Fibroblast of the aortic adventitia (primary cell): ENCODE measurements at regions not wholly inside any gene's neighbourhood (a gene's known extent, or its start where the extent isn't known, plus 50 kb on each side); places are given as distances from the start of the nearest gene placed in this dataset.

Experiments
- DNase-seq: peaks from one replicate; pipeline ENCODE4 v3.0.0-alpha.2; 2010; ENCODE audit warnings: low read depth
- H3K4me3 ChIP-seq: 2 replicates; pipeline ENCODE4 v1.5.1; 2011; ENCODE audit warnings: low read depth, mild to moderate bottlenecking, control low read depth, low read length, moderate library complexity
- CTCF ChIP-seq: IDR thresholded peaks from 2 replicates; pipeline ENCODE4 v1.5.1; 2011; ENCODE audit warnings: mild to moderate bottlenecking, low read length, control low read depth, inconsistent platforms; ENCODE audit not compliant: insufficient read depth

DNA sequence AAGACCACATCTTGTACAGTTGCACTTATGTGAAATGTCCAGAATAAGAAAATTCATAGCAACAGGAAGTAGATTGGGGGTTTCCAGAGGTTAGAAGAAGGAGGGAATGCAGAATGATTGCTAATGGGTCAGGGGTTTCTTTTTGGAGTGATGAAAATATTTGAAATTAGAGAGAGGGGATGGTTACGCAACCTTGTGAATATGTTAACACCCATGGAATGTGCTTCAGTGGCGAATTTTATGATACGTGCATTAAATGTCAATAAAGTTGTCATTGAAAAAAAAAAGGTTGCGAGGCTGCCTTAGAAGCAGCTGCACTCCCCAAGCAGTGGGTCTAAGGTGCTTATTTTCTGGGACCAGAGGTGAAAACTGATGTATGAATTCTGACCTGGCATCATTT is 64.4 kb upstream of the SUB1 start:
- no peak overlapping the region for H3K4me3 ChIP-seq
- no peak for DNase-seq
- TF ChIP-seq CTCF: no peak

GRCh38 chr5:32520356-32520755 is 65.0 kb upstream of the SUB1 start:
- H3K4me3 ChIP-seq: no peak overlapping the region
- peak; percentile 30 for DNase-seq

GRCh38 chr5:32519508-32519907 is 65.8 kb upstream of the SUB1 start:
- no peak for TF ChIP-seq CTCF
- H3K4me3 ChIP-seq: no peak overlapping the region
- DNase-seq: no peak

More at GRCh38 chr5:32520356-32520755, 65.0 kb upstream of the SUB1 start:
- TF ChIP-seq CTCF: no peak

- DNase-seq: no peak
- TF ChIP-seq CTCF: no peak
- H3K4me3 ChIP-seq: no peak overlapping the region
Observed at GRCh38 chr5:32514806-32515205, 70.3 kb upstream of the ZFR start.

GRCh38 chr5:32512926-32513325 is 68.4 kb upstream of the ZFR start:
- no peak for TF ChIP-seq CTCF
- no peak for DNase-seq
- no peak overlapping the region for H3K4me3 ChIP-seq

- no peak for TF ChIP-seq CTCF
Observed at GRCh38 chr5:32511776-32512374, 67.3 kb upstream of the ZFR start.

GRCh38 chr5:32510860-32511259 is 66.3 kb upstream of the ZFR start:
- DNase-seq: no peak
- no peak for TF ChIP-seq CTCF
- H3K4me3 ChIP-seq: no peak overlapping the region

More at GRCh38 chr5:32511776-32512374, 67.3 kb upstream of the ZFR start:
- DNase-seq: no peak
- H3K4me3 ChIP-seq: no peak overlapping the region
